HL-60 (cell line): ENCODE measurements at regions not wholly inside any gene's neighbourhood (a gene's known extent, or its start where the extent isn't known, plus 50 kb on each side); places are given as distances from the start of the nearest gene placed in this dataset.
"Not testable (repeated sequence)": the region's sequence is repeated elsewhere in the genome, so short reads cannot be mapped to it uniquely, and the experiment has no call there.

Experiments used
- GABPA ChIP-seq: IDR thresholded peaks from 2 replicates; pipeline ENCODE4 v1.6.1; 2012; ENCODE audit warnings: low read depth
- POLR2AphosphoS5 ChIP-seq: IDR thresholded peaks from 2 replicates; pipeline ENCODE4 v1.6.1; 2012; ENCODE audit warnings: low read depth
- SPI1 ChIP-seq: IDR thresholded peaks from 2 replicates; pipeline ENCODE4 v1.6.1; 2012; ENCODE audit warnings: low read depth, mild to moderate bottlenecking, borderline replicate concordance
- TF ChIP-seq, protein P1 (sequence below): IDR thresholded peaks from one replicate; pipeline ENCODE4 v1.5.1; 2011; ENCODE audit warnings: low read length, control low read depth, inconsistent platforms; ENCODE audit not compliant: insufficient read depth
- TF ChIP-seq, protein P2 (sequence below): IDR thresholded peaks from 2 replicates; pipeline ENCODE4 v1.6.1; 2012; ENCODE audit warnings: low read depth; ENCODE audit not compliant: insufficient replicate concordance

DNA sequence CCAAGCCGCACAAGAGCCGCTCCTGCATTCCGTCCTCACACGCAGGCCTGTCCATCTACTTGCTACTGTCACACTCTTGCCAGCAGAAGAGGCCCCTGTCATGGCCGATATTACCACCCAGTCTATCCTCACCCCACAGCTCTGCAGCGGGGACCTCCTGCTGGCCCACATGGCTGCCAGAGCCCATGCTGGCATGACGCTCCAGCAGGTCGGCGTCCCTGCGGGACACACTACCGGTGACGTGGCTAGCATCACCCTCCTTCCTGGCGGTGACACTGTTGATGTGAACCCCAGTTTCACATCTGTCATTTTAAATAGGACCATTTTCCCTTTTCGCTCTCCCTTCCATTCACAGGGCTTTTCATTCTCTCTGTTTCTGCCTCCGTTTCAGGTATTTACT, 530.0 kb downstream of the CWH43 start:
- TF ChIP-seq, protein P1, sequence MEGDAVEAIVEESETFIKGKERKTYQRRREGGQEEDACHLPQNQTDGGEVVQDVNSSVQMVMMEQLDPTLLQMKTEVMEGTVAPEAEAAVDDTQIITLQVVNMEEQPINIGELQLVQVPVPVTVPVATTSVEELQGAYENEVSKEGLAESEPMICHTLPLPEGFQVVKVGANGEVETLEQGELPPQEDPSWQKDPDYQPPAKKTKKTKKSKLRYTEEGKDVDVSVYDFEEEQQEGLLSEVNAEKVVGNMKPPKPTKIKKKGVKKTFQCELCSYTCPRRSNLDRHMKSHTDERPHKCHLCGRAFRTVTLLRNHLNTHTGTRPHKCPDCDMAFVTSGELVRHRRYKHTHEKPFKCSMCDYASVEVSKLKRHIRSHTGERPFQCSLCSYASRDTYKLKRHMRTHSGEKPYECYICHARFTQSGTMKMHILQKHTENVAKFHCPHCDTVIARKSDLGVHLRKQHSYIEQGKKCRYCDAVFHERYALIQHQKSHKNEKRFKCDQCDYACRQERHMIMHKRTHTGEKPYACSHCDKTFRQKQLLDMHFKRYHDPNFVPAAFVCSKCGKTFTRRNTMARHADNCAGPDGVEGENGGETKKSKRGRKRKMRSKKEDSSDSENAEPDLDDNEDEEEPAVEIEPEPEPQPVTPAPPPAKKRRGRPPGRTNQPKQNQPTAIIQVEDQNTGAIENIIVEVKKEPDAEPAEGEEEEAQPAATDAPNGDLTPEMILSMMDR = not testable (repeated sequence)
- not testable (repeated sequence) for TF ChIP-seq GABPA, POLR2AphosphoS5, SPI1
- TF ChIP-seq, protein P2, sequence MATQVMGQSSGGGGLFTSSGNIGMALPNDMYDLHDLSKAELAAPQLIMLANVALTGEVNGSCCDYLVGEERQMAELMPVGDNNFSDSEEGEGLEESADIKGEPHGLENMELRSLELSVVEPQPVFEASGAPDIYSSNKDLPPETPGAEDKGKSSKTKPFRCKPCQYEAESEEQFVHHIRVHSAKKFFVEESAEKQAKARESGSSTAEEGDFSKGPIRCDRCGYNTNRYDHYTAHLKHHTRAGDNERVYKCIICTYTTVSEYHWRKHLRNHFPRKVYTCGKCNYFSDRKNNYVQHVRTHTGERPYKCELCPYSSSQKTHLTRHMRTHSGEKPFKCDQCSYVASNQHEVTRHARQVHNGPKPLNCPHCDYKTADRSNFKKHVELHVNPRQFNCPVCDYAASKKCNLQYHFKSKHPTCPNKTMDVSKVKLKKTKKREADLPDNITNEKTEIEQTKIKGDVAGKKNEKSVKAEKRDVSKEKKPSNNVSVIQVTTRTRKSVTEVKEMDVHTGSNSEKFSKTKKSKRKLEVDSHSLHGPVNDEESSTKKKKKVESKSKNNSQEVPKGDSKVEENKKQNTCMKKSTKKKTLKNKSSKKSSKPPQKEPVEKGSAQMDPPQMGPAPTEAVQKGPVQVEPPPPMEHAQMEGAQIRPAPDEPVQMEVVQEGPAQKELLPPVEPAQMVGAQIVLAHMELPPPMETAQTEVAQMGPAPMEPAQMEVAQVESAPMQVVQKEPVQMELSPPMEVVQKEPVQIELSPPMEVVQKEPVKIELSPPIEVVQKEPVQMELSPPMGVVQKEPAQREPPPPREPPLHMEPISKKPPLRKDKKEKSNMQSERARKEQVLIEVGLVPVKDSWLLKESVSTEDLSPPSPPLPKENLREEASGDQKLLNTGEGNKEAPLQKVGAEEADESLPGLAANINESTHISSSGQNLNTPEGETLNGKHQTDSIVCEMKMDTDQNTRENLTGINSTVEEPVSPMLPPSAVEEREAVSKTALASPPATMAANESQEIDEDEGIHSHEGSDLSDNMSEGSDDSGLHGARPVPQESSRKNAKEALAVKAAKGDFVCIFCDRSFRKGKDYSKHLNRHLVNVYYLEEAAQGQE = not testable (repeated sequence)
